ENCODE measurements at regions not wholly inside any gene's neighbourhood (a gene's known extent, or its start where the extent isn't known, plus 50 kb on each side); places are given as distances from the start of the nearest gene placed in this dataset.

DNA sequence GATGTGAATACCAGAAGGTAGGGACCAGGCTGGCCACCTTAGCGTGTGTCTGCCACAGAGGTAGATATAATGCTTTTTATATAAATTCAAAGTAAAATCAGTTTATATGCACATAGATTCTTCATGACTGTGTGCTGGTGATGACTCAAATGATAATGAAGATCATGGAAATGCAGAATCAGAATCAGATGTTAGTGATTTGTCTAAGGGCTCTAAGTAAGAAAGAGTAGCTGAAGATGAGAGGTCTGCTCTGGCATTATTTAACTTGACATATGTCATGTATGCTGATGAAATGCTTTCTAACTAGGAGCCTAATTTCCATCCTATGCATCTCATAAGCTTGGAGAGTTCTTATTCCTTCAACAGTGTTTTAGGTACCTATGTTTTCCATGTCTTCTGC lies 50.3 kb upstream of the DPH6 start:
- DNase-seq (ENCODE audit: low read depth, low spot score), result no peak

DNA sequence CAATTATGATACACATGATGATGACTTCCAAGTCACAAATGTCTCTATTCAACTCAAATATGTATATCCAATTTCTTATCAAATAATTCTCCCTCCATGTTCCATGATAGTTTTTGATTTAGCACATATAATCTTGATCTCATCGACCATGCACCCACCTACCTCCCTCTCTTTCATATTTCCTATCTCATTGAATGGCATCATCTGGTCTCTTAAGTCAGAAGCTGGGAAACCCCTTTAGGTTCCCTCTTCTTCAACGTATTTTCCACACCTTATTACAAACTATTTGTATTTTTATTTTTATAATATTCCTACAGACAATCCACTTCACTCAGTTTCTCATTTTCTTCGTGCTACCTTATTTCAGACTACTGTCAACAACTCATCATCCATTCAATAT lies 56.9 kb upstream of the DPH6 start:
- DNase-seq (ENCODE audit: low read depth, low spot score), result no peak

DNA sequence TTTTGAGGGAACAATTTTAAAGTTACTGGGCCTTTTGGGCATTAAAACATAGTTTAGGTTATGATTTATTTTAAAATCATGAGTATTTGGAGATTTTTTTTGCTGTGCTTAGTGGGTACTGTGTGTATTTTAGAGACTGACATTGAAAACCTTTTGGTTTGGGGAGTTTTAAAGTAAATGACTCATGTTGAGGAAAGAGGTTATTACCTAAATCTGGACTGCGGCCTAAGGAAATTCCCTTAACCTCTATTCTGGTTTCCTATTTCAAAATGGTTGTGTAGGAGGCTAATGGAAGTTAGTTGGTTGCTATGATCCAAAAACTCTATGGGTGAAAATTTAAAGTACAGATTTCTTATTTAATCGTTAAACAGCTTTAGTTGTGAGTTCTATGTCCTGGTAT lies 57.3 kb upstream of the DPH6 start:
- DNase-seq (ENCODE audit: low read depth, low spot score), result peak; percentile 44

DNA sequence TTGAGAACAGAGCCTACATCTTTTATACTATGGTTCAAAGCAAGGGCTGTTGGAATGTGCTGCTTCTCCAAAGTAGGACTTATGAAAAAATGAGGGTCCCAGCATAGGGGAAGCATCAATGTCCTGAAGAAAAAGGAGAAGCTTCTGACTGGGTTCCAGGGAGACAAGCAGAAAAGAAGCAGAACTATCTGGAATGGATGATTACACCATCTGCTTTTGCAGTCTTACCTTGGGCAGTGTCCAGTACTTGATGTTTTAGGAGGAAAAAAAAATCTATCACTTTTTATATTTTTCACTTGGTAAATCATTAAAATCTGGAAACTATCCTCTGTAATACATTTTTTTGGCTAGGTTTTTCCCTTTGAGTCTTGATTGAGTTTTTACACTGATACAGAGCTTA lies 57.9 kb upstream of the DPH6 start:
- DNase-seq (ENCODE audit: low read depth, low spot score), result no peak

DNA sequence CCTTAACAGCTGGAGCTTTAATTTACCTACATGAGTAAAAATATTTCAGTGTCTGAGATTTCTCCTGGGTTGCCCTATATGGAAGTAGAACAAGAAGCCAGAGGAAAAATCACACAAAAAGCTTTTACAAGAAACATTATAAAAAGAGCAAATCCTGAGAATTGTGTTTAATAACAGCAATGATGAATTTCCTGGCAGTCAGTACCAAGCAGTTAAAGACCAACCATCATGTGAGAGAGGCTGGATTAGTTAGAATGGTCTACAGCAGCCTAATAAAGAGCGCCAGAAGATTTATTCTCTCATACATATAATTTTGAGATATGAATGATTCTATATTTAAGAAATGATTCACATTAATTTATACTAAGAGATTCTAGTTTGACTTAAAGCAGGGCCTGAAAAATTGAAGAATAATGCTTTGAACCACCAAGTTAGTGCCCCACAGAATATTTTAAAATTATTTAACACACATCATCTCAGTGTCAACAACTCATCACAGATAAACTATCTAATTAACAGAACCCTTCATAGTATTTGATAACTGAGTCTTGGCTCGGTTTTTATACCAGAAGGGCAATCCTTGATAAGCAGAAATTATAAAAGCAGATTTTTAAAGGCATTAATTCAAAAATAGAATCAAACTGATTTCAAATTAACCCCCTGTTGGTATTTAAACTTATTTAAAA lies 59.9 kb upstream of the DPH6 start:
- DNase-seq (ENCODE audit: low read depth, low spot score), result no peak

DNA sequence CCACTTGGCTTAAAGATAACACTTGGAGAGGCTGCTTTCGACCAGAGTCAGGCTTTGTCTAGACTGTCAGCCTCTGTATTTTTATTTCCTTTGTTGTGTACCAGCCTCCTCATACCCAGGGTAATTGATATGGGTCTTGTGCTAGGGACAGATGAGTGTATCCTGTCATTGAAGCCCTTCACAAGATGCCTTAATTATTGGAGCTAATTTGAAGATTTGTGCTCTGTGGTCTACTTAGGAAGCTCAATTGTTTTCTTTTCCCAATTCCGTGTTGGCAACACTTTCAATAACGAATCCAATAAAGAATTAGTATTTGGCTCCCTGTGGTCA lies 60.5 kb upstream of the DPH6 start:
- no peak for DNase-seq (ENCODE audit: low read depth, low spot score)

DNA sequence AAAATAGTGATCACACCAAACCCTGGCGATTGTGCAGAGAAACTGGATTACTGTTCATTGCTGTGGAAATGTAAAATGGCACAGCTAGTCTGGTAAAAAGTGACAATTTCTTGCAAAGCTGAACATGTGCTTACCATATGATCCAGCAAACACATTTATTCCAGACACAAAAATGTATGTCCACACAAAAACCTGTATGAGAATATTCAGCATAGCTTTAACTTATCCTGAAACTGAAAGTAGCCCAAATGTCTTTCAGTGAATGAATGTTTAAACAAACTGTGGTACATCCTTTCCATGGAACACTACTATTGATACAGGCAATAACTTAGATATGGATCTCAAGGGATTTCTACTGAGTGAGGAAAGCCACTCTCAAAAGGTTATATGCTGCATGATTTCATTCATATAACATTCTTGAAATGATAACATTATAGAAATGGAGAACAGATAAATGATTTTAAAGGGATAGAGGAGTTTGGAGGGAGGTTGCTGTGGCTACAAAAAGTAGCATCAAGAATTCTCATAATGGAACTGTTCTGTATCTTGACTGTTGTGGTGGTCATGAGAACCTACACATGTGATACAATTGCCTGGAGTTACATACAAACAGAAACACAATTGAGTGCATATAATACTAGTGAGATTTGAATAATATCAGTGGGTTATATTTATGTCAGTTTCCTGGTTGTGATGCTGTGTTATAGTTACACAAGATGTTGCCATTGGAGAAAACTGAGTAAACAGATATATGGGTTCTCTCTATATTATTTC lies 70.7 kb upstream of the DPH6 start:
- DNase-seq (ENCODE audit: low read depth, low spot score), result no peak

DNA sequence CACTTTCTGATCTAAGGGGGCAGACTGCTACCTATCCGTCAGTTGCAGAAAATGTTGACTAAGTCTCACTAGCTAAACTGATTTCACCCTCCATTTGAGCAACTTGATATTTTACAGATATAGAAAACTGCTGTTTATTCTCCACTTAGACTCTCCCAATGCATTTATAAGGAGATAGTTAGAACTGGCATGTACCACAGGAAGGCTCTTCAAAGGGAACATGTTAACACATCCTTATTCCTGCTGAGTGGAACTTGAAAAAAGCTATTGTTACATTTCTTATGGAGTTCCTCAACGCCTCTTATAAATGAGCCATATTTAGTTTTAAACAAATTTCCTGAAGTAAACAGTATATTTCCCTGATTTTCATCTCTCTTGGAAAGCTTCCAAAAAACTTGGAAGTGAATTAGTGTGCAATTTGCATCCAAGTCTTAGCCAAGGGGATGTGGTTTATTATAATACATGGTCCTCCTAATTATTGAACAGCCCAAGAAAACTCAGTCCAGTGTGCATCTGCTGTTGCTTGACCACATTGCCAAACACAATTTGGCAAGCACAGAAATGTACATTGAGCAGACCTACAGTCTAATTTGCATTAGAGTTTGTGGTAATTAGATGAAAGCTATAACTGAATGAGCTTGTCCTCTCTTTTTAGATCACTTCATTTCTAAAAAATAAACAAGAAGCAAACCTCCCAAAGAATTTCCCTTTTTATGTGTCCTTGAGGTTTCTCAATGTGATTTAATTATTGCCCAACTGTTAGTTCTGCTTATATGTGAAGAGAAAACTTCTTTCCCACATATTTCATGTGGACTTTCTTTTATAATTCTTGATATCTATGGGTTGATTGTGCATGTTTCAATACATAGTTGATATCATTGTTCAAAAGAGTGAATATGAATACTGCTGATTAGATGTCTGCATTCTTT lies 72.6 kb upstream of the DPH6 start:
- DNase-seq (ENCODE audit: low read depth, low spot score), result peak; percentile 51

DNA sequence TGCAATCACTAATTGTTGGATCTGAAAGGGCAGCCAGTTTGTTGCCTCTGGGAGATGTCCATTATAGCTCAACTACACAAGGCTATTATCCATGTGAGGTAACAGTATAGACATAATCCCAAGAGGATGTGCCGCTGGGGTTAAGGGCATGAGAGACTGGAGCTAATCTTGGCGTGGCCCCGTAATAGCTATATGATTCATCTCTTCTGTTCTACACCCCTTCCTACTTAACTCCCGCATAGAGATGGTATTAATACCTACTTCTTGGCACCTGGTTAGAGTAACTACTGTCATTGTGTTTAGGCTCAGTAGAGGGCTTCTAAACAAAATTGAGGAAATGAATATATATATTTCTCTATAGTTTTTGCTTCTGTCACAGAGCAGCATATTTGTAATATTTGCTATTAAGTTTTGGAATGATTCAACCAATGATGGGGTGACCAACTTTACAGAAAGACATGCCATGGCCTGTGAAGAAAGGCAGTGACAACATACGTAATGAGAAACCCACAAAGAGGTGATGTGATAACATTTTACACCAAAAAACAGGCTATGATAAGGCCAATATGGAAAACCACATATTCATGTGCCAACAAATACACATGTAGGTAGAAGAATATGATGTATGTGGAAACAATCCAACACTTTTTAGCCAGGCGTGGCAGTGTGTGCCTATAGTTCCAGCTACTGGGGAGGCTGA lies 76.8 kb upstream of the DPH6 start:
- DNase-seq (ENCODE audit: low read depth, low spot score), result no peak

DNA sequence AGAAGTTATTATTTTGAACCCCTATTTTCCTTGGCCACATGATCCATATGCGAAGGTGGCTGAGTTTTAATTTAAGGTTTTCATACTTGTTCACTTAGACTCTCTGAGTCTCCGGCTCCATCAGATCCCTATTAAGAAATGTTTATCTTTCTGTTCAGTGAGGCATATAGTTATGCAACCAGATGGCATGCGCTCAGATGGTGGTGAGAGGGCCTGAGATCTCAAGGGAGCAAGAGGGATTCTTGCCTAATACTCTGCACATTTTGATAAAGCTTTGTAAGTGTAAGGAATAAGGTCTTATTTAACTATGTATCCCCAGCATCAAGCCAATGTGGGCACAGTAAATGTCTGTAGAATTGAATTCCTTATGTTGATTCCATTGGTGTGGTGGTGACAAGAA lies 78.9 kb upstream of the DPH6 start:
- DNase-seq (ENCODE audit: low read depth, low spot score), result peak; percentile 72

DNA sequence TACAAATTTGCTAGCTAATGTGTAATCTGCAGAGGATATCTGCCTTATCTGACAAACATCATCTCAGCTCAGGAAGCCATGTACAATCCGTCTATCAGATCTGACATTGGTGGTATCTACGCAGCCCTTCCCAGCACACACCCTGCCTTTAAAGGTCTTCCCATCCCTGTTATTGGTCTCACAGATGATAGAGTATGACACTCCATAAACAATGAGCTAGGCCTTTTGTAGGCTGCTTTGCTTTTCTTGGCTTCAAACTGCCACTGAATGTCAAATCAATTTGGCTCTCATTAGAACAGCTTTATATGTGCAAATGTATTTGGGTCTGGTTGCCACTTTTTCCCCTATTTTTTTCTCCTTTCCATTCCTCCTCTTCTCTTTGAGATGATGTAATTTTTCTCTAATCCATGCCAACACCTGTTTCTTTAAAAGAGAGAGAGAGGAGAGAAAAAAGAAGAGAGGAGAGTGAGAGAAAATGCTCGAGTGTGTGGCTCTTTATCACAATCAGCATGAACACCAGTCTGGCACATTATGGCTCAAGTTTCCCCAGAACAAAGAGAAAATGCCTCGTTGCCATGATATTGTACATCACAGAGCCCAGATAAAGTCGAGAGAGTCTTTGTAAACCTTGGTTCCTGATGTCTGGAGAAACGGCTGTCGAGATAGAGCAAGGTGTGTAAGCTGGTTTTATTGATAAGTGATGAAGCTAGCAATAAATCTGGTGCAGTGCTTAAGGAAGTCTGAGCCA lies 80.8 kb upstream of the DPH6 start:
- DNase-seq (ENCODE audit: low read depth, low spot score), result peak; percentile 51

DNA sequence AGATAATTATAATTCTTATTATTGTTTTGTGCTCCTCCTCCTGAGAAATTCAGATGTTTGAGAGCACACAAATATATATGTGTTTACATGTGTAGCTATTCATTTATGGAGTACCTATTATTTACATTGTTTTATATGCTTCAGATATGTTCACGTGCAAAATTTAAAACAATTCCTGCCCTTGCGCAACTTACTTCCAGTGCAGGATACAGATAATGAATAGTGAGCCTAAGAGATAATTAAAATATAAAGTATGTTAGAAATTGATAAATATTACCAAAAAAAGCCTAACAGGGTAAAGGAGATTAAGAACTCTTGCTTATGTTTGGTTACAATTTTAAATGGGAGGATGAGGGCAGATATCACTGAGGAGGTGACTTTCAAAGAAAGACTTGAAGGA lies 81.7 kb upstream of the DPH6 start:
- DNase-seq (ENCODE audit: low read depth, low spot score), result no peak

DNA sequence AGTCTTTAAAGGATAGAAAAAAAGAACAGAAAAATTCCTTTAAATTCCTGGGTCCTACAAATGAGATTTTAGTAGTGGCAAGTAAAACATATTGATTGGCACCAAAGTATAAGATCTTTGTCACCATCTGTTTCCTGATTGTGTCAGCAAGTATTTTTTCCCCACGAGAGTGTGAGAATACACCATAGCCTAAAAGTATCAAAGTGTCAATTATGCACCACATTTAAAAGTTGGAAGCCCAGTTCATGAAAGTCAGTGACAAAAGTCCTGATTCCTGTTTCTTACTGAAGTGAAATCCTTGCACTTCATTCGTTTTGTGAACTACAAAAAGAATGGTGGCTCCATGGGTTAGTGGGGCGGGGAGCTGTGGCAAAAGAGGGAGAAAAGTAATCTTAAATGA lies 83.8 kb upstream of the DPH6 start:
- DNase-seq (ENCODE audit: low read depth, low spot score), result no peak

DNA sequence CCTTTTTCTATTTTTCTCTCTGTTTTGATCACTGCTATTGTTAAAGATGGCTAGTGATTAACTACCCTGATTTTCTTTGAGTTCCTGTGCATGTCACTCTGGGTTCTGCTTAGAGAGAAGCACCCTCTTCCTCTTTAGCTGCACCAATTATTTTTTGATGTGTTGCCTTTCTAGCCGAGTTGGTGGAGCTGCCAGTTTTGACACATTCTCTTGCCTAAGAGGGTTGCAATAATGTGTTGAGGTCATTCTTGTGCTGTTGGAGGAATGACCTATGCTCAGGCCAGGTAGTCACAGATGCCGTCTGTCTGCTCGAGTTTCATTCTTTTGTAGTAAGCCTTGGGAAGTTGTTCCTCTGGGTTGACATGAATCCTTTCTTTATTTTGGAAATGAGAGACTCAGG lies 84.6 kb upstream of the DPH6 start:
- no peak for DNase-seq (ENCODE audit: low read depth, low spot score)

DNA sequence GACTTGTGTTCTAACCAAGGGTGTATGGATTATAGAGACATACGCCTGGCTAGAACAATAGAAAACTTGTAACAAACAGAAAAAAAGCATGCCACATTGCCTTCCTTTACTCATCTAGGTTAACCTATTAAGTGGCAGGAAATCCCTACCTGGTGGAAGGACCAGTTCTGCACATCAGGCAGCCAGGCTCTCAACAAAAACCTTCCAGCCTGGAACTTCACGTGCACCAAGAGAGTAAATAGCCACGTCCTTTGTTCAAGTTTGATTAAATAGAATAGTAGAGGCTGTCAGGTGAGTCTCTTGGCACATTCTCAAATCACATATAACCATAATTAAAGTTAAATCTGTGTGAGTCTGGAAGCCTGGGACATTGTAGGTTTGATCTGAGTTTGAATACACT lies 85.0 kb upstream of the DPH6 start:
- no peak for DNase-seq (ENCODE audit: low read depth, low spot score)

DNA sequence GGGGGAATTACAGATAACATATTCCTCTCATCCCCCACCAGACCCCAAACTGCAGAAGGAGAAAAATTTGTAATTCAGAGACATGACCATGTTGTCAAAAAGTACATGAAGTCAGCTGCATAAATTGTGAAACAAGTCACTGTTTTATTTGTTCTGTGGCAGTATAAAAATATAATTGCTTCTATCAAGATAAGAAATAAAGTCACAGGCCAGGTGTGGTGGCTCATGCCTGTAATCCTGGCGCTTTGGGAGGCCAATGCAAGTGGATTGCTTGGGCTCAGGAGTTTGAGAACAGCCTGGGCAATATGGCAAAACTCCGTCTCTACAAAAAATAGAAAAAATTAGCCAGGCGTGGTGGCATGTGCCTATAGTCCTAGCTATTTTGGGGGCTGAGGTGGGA lies 87.7 kb upstream of the DPH6 start:
- DNase-seq (ENCODE audit: low read depth, low spot score), result no peak

DNA sequence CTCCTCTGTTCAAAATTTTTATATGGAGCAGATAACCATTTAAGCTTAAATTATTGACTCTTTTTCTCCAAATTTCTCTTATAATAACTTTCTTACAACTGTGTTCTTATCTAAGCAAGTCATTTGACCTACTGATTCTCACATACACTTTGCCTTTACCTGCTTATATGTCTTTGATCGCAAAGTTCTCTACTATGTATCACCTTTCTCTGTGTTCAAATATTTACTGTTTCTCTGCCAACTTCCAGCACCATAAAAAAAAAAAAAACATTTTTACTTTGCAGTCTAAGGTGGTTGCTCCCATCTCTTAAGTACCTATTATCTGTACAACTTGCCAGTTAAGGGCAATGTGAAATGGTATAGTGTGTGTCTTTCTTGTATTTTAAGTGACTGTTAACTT lies 100.8 kb upstream of the DPH6 start:
- DNase-seq (ENCODE audit: low read depth, low spot score), result no peak

DNA sequence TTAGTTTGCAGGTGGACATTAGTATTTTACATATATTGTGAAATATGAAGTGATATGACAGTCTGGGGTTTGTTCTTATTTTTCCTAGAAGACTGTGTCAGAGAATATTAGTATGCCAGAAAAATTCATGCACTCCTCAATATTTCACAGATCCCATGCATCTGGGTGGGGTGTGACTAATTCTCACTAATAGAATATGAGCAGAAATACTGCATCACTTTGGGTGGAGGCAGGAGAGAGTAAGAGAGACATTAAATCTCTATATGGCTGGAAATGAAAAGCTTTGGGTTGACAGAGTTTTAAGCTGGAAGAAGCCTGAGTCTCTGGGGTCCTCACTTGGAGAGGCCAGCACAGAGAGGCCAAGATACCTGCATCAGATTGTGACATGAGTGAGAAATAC lies 101.3 kb upstream of the DPH6 start:
- no peak for DNase-seq (ENCODE audit: low read depth, low spot score)

DNA sequence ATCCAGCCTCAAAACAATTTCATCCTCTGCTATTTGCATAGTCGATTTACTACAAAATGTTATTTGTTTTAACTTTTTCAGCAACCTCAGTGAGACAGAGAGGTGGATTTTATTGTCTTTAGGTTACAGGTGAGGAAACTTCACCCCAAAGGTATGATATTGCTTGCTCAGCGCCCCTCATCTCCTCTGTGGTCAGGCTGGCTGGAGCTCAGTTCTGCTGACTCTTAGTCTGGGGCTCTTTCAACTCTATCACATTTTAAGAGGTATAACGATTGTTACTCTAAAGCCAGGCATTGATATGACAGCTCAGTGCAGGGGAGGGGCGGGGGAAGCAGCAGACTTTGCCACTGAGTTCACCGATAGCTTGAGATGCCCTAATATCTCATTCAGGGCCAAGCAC lies 103.0 kb upstream of the DPH6 start:
- no peak for DNase-seq (ENCODE audit: low read depth, low spot score)

DNA sequence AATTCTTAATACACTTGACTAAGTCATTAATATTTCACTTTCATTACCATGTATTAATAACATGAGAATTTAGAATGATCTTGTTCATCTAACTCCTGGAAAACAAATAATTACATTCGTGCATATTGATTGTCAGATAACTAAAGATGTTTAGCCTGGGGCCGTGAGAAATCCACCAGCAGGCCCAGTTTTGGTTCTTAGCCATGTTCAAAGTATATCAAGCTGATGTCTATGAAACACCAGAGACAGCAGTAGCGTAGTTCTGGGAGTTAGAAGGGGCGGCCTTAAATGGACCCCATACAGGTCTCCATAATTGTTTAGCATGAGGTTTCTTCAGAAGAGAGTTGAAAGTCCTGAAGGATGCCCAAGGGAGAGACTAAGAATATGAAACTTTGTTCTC lies 103.6 kb upstream of the DPH6 start:
- DNase-seq (ENCODE audit: low read depth, low spot score), result no peak

DNA sequence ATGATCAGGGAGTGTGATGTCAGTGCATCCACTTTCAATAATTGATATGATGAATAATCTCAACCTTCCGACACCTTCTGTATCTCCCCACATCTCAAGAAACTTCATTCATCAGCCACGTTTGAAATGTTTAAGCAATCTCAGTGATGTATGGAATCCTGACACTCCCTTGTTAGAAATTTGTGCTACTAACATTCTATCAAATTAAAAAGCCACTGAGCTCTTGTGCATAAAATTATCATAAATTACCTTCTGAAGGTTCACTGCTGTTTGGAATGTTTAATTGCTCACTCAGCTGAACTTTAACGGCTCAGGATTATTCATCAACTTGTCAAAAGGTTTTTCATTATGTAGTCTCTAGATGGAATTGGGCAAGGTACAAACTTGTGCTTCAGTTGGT lies 108.4 kb upstream of the DPH6 start:
- peak; percentile 69 for DNase-seq (ENCODE audit: low read depth, low spot score)

All from astrocyte of the hippocampus (primary cell).